A549 (cell line): ENCODE measurements at regions not wholly inside any gene's neighbourhood (a gene's known extent, or its start where the extent isn't known, plus 50 kb on each side); places are given as distances from the start of the nearest gene placed in this dataset.

Experiments
- ATAC-seq, 2 experiments: fragments of 200-7000 bp in 1 of 2; fragments of >200 bp in 1 of 2; cut with Nextera tagmentation in 1 of 2; cut with Tn5 transposase in 1 of 2; 3 replicates each; pipeline versions ENCODE4 v1.8.0 to v1.9.1; 2018 to 2020; ENCODE audit warnings: mild to moderate bottlenecking in 1 of 2, moderate library complexity in 1 of 2
- CTCF ChIA-PET: fragments of 300-600 bp; sonication (Branson Sonifier 250); formaldehyde crosslinking; extraction: SDS; loops from one replicate; lab custom pipeline; 2021; ENCODE audit warnings: antibody characterized with exemption, inconsistent platforms; lab: Yijun Ruan, JAX
- POLR2A ChIA-PET: fragments of 350-600 bp; formaldehyde crosslinking; extraction: SDS; loops from one replicate; lab custom pipeline; 2021; ENCODE audit warnings: antibody characterized with exemption, inconsistent platforms; lab: Yijun Ruan, JAX
- DNase-seq, 2 experiments: peaks; one replicate each; pipeline versions ENCODE4 v3.0.0 to v3.0.0-alpha.2; 2011 to 2016; ENCODE audit warnings: low read depth in 1 of 2, low spot score in 1 of 2
- FAIRE-seq: peaks from 2 replicates; lab custom pipeline; 2011; peaks lifted over from hg19 to GRCh38; lab: Jason Lieb, UNC
- H3K27ac ChIP-seq, 2 experiments: fragments of >200 bp; sonication (Bioruptor Twin); formaldehyde crosslinking; 3 replicates each; pipeline ENCODE4 v1.5.1; 2016 to 2017
- H3K4me1 ChIP-seq: fragments of >200 bp; sonication (Bioruptor Twin); formaldehyde crosslinking; 3 replicates; pipeline ENCODE4 v1.6.1; 2016
- H3K4me2 ChIP-seq: fragments of >200 bp; sonication (Bioruptor Twin); formaldehyde crosslinking; 3 replicates; pipeline ENCODE4 v1.6.1; 2016
- H3K4me3 ChIP-seq: fragments of >200 bp; sonication (Bioruptor Twin); formaldehyde crosslinking; 3 replicates; pipeline ENCODE4 v1.5.1; 2016
- H3K9me3 ChIP-seq: fragments of >200 bp; sonication (Bioruptor Twin); formaldehyde crosslinking; 3 replicates; pipeline ENCODE4 v1.6.1; 2016
- BCL3 ChIP-seq: fragments of >200 bp; sonication (Bioruptor Twin); formaldehyde crosslinking; IDR thresholded peaks from 3 replicates; pipeline ENCODE4 v1.6.1; 2016
- BHLHE40 ChIP-seq: IDR thresholded peaks from 2 replicates; pipeline ENCODE4 v1.6.1; 2012; ENCODE audit warnings: low read depth, low read length, inconsistent platforms
- CBX2 ChIP-seq: fragments of 200-600 bp; sonication (generic); IDR thresholded peaks from 2 replicates; pipeline ENCODE4 v1.6.1; 2016; ENCODE audit warnings: low read depth, mild to moderate bottlenecking, borderline replicate concordance
- CBX8 ChIP-seq: fragments of 200-600 bp; sonication (generic); IDR thresholded peaks from 2 replicates; pipeline ENCODE4 v1.6.1; 2016
- CHD2 ChIP-seq: fragments of 150-350 bp; IDR thresholded peaks from 2 replicates; pipeline ENCODE4 v1.6.1; 2014; ENCODE audit warnings: low read length; ENCODE audit not compliant: partially characterized antibody
- CHD4 ChIP-seq: fragments of 200-600 bp; sonication (generic); IDR thresholded peaks from 2 replicates; pipeline ENCODE4 v1.6.1; 2016; ENCODE audit warnings: antibody characterized with exemption, mild to moderate bottlenecking, borderline replicate concordance
- FOXS1 ChIP-seq: fragments of 250-450 bp; sonication (Bioruptor Pico); IDR thresholded peaks from 2 replicates; pipeline ENCODE4 v1.5.0; 2020; ENCODE audit warnings: mild to moderate bottlenecking, moderate library complexity
- HOXA7 ChIP-seq: fragments of 250-450 bp; sonication (Bioruptor Pico); IDR thresholded peaks from 2 replicates; pipeline ENCODE4 v1.5.0; 2020; ENCODE audit warnings: mild to moderate bottlenecking, moderate library complexity
- HOXB13 ChIP-seq: fragments of 250-450 bp; sonication (Bioruptor Pico); IDR thresholded peaks from 2 replicates; pipeline ENCODE4 v1.5.0; 2020; ENCODE audit warnings: low read depth, mild to moderate bottlenecking, moderate library complexity
- HOXB5 ChIP-seq: fragments of 250-450 bp; sonication (Bioruptor Pico); IDR thresholded peaks from 2 replicates; pipeline ENCODE4 v1.5.0; 2020; ENCODE audit warnings: mild to moderate bottlenecking, moderate library complexity
- JUN ChIP-seq, 2 experiments: fragments of >200 bp; sonication (Bioruptor Twin); formaldehyde crosslinking; IDR thresholded peaks; 2 replicates in 1 of 2; 3 replicates in 1 of 2; pipeline ENCODE4 v1.6.1; 2016 to 2017
- KDM5A ChIP-seq: fragments of 200-600 bp; sonication (generic); IDR thresholded peaks from 2 replicates; pipeline ENCODE4 v1.6.1; 2016; ENCODE audit warnings: antibody characterized with exemption, mild to moderate bottlenecking
- MAFK ChIP-seq: fragments of 450-650 bp; IDR thresholded peaks from 2 replicates; pipeline ENCODE4 v1.6.1; 2014; ENCODE audit not compliant: partially characterized antibody
- MAX ChIP-seq: IDR thresholded peaks from 2 replicates; pipeline ENCODE4 v1.6.1; 2012
- NFE2L2 ChIP-seq: fragments of 150-350 bp; conservative IDR thresholded peaks from 2 replicates; pipeline ENCODE4 v1.6.1; 2014; ENCODE audit warnings: low read length
- POLR2A ChIP-seq: IDR thresholded peaks from 2 replicates; pipeline ENCODE4 v1.6.1; 2012; ENCODE audit warnings: mild to moderate bottlenecking, low read length
- RFX5 ChIP-seq: fragments of 450-650 bp; IDR thresholded peaks from 2 replicates; pipeline ENCODE4 v1.7.1; 2014; ENCODE audit warnings: antibody characterized with exemption, mild to moderate bottlenecking, moderate library complexity
- RNF2 ChIP-seq: fragments of 200-600 bp; sonication (generic); IDR thresholded peaks from 2 replicates; pipeline ENCODE4 v1.6.1; 2016; ENCODE audit warnings: low read depth, mild to moderate bottlenecking, antibody characterized with exemption, moderate library complexity, borderline replicate concordance
- SREBF2 ChIP-seq: fragments of 450-650 bp; IDR thresholded peaks from 2 replicates; pipeline ENCODE4 v1.6.1; 2014; ENCODE audit warnings: mild to moderate bottlenecking, moderate library complexity
- ZNF302 ChIP-seq: fragments of 250-450 bp; sonication (Bioruptor Pico); IDR thresholded peaks from 2 replicates; pipeline ENCODE4 v1.9.0; 2021; ENCODE audit warnings: inconsistent platforms, mild to moderate bottlenecking, moderate library complexity
- WGBS: methylation state at CpG from one replicate; pipeline ENCODE4 v1.1.6; 2017; ENCODE audit errors: missing lambda C conversion rate; 5-methylcytosine and 5-hydroxymethylcytosine counted together
- TF ChIP-seq, protein P1 (sequence below): fragments of 450-650 bp; IDR thresholded peaks from 2 replicates; pipeline ENCODE4 v1.6.1; 2014; ENCODE audit warnings: antibody characterized with exemption

DNA sequence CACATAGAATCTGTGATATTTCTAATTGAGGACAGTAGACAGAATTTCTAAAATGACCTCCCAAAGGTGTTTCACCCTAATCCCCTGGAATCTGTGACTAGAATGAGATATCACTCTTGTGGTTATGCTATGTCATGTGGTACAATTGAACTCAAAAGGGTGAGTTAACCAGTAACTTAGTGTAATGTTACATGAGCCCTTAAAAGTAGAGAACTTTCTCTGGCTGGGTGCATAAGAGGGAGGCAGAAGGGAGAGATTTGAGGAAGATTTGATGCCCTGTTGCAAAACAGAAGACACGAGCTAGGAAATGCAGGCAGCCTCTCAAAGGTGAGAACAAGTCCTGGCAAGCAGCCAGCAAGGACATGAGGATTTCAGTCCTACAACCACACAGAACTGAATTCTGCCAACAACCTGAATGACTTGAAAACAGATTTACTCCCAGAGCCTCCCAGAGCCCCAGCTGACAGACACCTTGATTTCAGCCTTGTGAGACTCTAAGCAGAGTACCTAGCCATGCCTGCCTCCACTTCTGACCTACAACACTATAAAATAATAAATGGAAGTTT, 160.3 kb downstream of the MTHFS start:
- WGBS = 14% methylated on average over 1 of the region's 1 CpG
- no peak overlapping the region for H3K27ac ChIP-seq
- CTCF ChIA-PET = interaction anchor here (1.7 kb wide), 1 partner anchor 355 kb away, joined by 6 read pairs; no protein-coding TSS in a partner anchor

DNA sequence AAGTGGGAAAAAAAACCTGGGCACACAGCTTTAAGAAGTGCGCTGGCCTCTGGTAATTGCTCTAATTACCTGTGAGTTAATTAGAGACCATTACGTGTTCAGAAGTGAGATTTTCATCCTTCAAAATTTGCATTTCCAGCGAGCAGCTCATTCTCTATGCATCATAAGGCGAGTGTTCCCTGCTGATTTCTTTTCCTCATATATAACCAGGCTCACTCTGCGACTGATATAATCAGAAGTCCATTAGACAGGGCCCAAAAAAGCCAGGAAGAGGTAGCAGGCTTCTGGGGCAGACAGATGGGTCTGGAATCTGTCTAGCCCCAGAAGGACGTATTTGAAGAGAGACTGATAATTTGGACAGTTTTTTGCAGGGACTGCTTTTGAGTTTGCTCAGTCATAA, 158.7 kb downstream of the MTHFS start:
- Histone ChIP-seq H3K4me1 (no peaks in the 10 kb centered on the region), H3K4me3 (no peak overlapping the region), H3K4me2 (no peak overlapping the region), H3K27ac (no peak overlapping the region), H3K9me3 (no peaks in the 10 kb centered on the region)
- ATAC-seq = no peak
- FAIRE-seq = no peak
- ChIA-PET POLR2A (no interaction called here), CTCF (interaction anchor here (0.8 to 1.7 kb wide), 3 partner anchors 10 to 357 kb away, joined by 3 to 6 read pairs (median 3); no protein-coding TSS in a partner anchor)
- no peak for TF ChIP-seq CBX2
- no peak for TF ChIP-seq CHD2
- TF ChIP-seq MAFK = no peak
- WGBS = 58% methylated on average over 6 of the region's 6 CpGs
- no peak for DNase-seq

More for the DNA sequence above, 160.3 kb downstream of the MTHFS start:
- TF ChIP-seq ZNF302 (CRISPR knock-in tag) (no peak), HOXB5 (CRISPR knock-in tag) (no peak), FOXS1 (no peak), JUN (IDR thresholded peaks at IDR 0.05) (no peak), RFX5 (no peak), RNF2 (no peak), BCL3 (no peak), MAFK (no peak), CHD4 (no peak), NFE2L2 (no peak), KDM5A (no peak), BHLHE40 (no peak), CBX8 (no peak), HOXA7 (CRISPR knock-in tag) (no peak)
- TF ChIP-seq, protein P1, sequence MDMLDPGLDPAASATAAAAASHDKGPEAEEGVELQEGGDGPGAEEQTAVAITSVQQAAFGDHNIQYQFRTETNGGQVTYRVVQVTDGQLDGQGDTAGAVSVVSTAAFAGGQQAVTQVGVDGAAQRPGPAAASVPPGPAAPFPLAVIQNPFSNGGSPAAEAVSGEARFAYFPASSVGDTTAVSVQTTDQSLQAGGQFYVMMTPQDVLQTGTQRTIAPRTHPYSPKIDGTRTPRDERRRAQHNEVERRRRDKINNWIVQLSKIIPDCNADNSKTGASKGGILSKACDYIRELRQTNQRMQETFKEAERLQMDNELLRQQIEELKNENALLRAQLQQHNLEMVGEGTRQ = no peak
- ATAC-seq (no peak), DNase-seq (no peak), FAIRE-seq (peak; percentile 89)
- POLR2A ChIA-PET = no interaction called here
- Histone ChIP-seq H3K4me2 (no peak overlapping the region), H3K9me3 (no peaks in the 10 kb centered on the region), H3K4me3 (no peak overlapping the region), H3K4me1 (no peaks in the 10 kb centered on the region)

- CTCF ChIA-PET = no interaction called here
- no peak for TF ChIP-seq POLR2A
- TF ChIP-seq HOXB13 (CRISPR knock-in tag) = no peak
- no peak for TF ChIP-seq SREBF2
- no peak for TF ChIP-seq KDM5A
- no peak for TF ChIP-seq MAX
- DNase-seq (no peak), ATAC-seq (no peak), FAIRE-seq (no peak)
- no peak overlapping the region for H3K4me2 ChIP-seq
- POLR2A ChIA-PET = no interaction called here
- no peak overlapping the region for H3K27ac ChIP-seq
- H3K9me3 ChIP-seq = no peaks in the 10 kb centered on the region
- WGBS = 41% methylated on average over 2 of the region's 2 CpGs
- no peaks in the 10 kb centered on the region for H3K4me1 ChIP-seq
- no peak overlapping the region for H3K4me3 ChIP-seq
Observed at GRCh38 chr15:79740561-79740960, 156.3 kb downstream of the MTHFS start.
